ENCODE measurements at regions not wholly inside any gene's neighbourhood (a gene's known extent, or its start where the extent isn't known, plus 50 kb on each side); places are given as distances from the start of the nearest gene placed in this dataset.

DNA sequence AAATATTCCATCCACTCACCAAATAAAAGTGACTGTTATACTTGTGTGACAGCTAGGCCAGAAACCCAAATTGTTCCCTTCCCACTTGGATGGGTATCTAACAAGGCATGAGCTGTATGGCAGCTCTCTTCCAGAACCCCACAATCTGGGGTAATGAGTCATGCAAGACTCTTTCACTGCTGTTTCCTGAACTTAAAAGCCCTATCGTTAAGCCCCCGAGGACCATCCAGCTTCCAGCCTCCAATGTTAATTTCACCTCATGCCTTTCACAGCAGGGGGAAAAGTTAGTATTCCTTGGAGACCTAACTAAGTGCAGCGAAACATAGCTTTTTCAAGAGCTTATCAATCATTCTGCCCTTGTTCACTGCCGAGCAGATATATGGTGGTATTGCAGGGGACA, 368.6 kb upstream of the HSFY2 start:
- DNase-seq (ENCODE audit: low spot score) = no peak

DNA sequence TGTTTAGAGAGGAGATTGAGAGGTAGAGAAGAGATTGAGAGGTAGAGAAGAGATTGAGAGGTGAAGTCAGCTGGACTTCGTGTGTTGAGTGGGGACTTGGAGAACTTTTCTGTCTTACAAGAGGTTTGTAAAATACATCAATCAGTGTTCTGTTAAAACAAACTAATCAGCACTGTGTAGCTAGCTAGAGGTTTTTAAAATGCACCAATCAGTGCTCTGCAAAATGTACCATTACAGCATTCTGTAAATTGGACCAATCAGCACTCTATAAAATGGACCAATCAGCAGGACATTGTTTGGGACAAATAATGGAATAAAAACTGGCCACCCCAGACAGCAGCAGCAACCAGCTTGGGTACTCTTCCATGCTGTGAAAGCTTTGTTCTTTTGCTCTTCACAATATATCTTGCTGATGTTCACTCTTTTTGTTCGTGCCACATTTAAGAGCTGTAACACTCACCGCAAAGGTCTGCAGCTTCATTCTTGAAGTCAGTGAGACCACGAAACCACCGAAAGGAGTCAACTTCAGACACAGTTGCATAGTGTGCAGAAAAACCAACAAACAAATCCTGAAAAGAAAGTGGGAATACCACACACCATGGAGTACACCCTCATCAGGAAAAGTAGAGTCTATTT, 366.9 kb upstream of the HSFY2 start:
- no peak for DNase-seq (ENCODE audit: low spot score)

DNA sequence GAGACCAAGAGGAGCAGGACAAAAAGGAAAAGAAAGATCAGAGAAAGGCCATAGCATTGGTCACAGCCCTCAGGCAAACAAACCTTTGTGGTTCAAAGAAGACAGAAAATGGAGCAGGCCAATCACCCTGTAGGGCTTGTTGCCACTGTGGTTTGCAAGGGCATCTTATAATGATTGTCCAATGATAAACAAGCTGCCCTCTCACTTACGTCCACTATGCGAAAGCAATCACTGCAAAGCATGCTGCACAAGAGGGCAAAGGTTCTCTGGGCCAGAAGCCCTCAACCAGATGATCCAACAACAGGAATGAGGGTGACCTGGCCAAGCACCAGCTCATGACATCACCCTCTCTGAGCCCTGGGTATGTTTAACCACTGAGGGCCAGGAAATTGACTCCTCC, 360.9 kb upstream of the HSFY2 start:
- no peak for DNase-seq (ENCODE audit: low spot score)

DNA sequence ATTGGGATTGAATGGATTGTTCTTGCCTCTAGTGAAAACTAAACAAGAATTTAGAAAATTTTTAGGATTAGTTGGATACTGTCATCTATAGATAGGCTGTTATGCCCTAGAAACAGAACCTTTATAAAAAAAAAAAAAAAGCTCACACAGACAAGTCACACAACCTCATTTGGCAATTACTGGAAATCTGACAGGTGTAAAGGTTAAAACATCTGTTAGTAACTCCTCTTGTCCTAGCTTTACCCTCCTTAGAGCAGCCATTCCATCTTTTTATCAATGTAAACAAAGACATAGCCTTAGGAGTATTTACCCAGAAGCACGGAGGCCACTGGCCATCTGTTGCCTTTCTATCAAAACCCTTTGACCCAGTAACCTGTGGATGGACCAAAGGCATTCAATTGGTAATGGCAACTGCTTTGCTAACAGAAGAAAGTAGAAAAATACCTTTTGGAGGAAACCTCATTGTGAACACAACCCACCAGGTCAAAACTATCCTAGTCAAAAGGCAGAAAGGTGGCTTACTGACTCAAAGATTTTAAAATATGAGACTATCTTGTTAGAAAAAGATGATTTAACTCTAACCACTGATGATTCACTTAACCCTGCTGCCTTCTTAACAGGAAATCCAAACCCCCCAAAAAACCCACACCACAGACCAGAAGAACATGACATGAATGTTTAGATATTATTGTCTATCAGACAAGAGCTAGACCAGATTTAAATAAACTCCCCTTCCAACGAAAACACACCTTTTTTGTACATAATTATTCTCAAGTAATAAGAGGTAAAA, 357.2 kb upstream of the HSFY2 start:
- DNase-seq (ENCODE audit: low spot score) = no peak

DNA sequence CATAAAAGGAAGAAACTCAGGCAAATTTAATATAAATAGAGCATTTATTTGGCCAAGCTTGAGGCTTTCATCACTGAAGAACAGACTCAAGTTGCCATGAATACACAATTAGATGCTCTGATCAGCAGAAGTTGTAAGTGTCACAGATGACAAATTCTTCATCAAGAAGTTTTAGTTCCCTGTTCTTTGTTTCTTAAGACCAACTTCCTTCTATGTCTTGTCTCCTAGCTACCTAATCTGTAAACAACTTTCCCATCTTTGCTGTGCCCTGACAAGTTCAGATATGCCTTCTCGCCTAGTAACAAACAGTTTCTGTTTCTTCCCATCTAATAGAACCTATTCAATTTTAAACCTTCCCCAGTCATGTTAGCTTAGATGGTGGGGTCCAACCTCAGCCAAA, 353.4 kb upstream of the HSFY2 start:
- DNase-seq (ENCODE audit: low spot score) = no peak

DNA sequence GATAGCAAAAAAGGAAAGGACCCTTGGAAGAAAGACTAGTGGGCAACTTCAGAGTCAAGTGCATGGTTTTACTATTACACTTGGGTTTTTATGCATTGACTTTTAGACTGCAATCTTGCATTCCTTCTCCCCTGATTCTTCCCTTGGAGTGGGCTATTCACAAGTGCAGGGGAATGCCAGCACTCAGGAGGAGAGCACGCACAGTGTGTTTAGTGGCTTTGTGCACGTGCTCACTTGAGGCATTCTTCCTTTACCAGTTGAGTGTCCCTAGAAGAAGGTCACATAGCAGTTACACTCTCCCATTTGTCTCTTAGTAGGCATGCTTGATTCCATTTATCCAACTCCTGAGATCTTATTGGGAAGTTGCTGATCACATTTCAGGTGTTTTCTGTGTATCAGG, 351.1 kb upstream of the HSFY2 start:
- DNase-seq (ENCODE audit: low spot score) = no peak

DNA sequence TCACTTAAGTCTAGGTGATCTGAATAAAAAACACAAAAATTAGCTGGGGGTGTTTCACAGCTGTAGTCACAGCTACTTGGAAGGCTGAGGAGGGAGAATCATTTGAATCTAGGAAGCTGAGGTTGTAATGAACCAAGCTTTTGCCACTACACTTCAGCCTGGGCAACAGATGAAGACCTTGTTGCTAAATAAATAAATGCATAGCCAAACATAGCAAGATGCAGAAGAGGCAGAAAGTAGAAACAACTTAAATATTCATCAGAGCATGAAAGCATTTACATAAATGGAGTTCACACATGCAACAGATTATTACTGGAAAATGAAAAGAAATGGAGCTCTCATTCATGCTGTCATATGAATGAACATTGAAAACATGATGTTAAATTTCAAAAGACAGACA, 348.9 kb upstream of the HSFY2 start:
- no peak for DNase-seq (ENCODE audit: low spot score)

DNA sequence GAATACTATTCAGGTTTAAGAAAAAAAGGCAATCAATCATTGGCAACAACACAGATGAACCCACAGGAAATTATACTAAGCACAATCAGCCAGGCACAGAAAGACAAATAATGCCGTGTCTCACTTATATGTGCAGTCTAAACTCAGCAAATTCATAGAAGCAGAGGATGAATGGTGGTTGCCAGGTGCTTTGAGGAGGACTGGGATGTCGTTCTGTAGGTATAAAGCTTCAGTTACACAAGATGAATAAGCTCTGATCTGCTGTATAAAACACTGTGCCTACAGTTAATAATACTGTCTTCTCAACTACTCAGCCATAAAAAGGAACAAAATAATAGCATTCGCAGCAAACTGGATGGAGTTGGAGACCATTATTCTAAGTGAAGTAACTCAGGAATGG, 324.8 kb upstream of the HSFY2 start:
- DNase-seq (ENCODE audit: low spot score) = no peak

DNA sequence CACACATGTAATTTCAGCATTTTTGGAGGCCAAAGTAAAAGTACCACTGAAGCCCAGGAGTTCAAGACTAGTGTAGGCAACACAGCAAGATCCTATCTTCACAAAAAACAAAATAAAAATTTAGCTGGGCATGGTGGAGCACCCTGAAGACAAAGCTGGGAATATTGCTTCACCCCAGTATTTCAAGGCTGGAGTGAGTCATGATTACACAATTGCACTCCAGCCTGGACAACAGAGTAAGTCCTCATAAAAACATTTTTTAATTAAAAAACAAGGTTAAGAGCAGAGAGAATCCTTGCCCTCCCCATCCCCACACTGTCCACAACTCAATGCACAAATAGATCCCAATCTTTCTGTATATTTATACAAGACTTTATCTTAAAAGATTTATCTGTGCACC, 321.9 kb upstream of the HSFY2 start:
- DNase-seq (ENCODE audit: low spot score) = no peak

DNA sequence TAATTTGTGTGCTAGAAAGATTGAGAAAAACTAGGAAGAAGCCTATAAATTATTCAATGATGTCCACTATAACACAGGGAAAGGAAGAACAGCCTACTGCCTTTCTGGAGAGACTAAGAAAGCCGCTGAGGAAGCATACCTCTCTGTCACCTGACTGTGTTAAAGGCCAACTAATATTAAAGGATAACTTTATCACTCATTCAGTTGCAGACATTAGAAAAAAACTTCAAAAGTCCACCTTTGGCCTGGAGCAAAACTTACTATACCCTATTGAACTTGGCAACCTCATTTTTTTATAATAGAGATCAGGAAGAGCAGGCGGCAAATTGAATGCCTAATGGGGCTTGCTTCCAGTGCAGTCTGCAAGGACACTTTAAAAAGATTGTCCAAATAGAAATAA, 309.5 kb upstream of the HSFY2 start:
- DNase-seq (ENCODE audit: low spot score) = no peak

DNA sequence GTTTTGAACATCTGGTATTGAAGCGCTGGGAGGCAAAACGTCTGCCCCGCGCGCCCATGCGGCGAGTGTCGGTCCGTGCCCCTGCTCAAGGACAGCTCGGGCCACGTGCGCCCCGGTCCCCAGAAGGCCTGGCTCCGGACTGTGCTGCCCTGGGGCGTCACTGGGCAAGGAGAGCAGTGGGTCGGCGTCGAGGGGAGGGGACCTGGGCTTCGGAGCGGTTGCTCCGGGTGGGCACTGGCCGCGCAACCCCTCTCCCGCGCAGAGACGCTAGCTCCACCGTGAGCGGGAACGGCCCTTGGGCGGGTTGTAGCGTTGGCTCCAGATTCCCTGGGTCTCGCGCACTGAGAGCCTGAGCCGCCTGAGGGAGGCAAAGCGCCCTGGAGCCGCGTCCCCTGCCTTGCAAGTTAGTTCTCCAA, 304.2 kb upstream of the HSFY2 start:
- peak; percentile 12 for DNase-seq (ENCODE audit: low spot score)

DNA sequence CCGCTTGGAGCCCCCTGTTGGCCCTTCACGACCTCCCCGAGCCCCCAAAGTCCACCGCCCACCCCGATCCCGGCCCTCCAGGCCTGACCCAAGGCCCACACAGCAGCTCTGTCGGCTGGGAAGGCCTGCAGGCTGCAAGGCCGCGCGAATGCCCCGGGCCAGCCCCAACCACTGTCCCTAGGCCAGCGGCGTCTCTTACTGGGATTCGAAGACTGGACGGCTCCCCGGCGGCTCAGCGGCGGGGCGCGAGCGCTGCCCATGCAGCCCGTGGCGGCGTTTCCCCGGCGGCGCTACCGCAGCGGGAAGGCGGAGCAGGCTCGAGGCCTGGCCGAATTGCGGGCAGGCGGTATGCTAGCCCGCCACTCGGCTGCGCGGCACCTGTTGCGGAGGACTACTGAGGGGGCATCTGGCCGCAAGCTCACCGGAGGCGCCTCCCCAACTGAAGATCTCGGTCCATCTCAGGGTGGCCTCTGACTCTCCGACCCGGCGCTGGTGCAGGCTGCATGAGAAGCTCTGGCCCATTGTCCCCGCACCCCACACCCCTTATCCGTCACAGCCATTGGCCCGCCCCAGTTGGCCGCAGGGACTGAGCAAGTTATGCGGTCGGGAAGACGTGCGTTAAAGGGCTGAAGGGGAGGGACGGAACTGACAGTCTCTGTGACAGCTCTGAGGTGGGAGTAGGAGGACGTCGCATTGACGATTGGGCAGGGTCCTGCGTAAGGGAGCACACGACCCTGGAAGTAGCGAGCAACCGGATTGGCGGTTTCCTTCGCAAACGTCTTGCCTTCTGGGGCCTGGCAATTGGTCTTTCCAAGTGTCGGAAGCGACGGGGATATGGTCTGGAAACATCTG, 303.5 kb upstream of the HSFY2 start:
- DNase-seq (ENCODE audit: low spot score) = peak; percentile 58

DNA sequence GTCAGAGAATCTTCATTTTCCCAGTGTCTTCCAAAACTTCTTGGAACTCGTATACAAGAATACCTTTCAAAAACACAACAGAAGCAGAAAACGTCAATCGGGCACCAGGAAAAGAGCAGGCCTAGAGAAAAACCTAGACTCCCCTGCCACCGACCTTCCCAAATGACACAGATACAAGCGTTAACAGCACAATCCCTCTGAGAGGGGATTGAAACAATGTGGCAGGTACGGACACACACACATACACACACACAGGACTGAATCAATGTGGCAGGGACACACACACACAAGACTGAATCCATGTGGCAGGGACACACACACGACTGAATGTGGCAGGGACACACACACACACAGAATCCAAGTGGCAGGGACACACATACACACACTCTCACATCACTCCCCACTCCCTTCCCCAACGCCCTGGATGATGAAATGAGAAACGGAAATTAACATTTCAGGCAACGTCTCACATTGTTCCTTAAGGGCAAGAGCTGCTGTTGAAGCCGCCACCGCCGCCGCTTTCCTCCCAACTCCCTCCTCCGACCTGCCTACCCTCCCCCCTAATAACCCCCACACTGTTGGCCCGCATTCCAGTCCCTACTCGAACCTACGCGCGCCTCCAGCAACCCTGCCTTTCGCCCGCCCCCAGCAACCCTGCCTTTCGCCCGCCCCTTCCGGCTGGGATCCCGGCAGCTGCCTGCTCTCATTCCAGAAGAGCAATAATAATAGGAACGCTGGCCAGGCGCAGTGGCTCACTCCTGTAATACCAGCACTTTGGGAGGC, 302.1 kb upstream of the HSFY2 start:
- peak; percentile 42 for DNase-seq (ENCODE audit: low spot score)

DNA sequence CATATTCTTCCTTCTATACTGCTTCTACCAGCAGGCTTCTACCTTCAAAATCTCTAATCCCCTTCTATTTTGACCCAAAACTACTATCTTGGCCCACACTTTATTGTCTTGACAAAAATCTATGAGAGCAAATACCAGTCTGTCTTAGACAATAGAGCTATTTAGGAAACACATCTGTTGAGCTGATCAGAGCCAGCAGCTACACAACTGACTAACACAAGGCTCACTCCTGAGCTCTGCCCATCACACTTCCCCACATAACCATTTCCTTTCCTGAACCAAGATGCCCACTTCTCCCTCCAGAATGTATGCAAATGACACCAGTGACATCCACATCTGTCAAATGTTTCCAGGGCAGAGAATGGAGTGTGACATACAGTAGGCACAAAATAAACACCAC, 293.9 kb upstream of the HSFY2 start:
- peak; percentile 30 for DNase-seq (ENCODE audit: low spot score)

DNA sequence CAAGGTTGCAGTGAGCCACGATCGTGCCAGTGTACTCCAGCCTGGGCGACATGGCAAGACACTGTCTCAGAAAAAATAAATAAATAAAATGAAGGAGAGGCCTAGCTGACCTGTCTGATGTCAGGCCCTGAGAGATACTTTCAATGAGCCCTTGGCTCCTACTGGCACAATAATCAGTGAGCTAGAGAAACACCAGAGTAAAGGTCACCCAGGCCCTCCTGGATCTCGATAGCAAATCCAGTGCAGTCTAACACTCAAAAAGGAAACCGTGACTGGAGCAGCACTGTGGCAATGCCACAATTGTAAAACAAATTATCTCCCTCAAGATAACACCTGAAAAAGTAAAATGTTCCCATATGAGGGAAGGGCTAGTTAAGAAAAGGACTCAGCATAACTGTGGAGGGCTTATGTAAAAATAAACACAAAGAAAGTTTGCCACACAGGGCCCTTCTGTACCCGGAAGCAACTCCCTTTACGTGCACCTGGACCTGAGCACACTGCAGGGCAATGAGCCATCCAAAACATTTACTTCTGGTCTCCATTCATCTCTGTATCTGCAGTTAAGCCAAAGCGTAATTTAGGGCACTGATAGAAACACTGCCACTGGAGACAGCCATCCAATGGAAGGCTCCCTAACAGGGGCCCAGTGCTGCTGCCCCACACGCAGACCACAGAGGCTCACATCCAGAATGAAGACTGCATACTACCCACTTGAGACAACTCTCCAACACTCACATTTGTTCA, 293.1 kb upstream of the HSFY2 start:
- DNase-seq (ENCODE audit: low spot score) = no peak

DNA sequence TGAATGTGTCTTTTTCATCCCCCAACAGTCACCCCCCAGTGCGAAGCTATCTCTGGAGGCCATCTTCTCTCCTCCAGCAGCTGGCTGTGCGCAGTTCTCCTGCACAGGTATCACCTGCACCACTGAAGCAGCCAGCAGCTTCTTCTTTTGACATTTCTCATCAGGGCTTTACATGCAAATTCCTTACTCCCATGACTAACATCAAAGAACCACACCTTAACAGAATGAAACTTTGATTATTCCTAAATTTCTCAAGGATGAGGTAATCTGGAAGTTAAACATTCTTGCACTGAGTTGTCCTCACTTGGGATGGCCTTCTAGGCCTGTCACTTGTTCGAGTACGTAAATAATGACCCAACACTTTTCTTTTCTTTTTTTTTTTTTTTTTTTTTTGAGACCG, 291.6 kb upstream of the HSFY2 start:
- no peak for DNase-seq (ENCODE audit: low spot score)

DNA sequence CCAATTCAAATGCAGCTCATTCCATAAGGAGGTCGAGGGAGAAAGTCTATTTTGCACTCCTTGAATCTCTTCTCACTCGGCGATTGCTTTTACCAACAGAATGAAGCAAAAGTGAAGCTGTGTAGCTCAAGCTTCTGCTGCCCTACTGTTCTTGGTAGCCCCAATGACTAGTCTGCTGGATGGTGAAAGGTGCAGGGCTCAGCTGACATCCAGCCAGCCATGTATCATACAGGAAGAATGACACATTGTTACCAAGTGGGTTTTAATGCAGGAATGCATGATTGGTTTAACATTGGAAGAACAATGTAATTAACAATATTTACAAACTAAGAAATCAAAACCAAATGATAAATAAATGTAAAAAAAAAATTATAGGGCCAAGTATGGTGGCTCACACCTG, 286.2 kb upstream of the HSFY2 start:
- DNase-seq (ENCODE audit: low spot score) = no peak

DNA sequence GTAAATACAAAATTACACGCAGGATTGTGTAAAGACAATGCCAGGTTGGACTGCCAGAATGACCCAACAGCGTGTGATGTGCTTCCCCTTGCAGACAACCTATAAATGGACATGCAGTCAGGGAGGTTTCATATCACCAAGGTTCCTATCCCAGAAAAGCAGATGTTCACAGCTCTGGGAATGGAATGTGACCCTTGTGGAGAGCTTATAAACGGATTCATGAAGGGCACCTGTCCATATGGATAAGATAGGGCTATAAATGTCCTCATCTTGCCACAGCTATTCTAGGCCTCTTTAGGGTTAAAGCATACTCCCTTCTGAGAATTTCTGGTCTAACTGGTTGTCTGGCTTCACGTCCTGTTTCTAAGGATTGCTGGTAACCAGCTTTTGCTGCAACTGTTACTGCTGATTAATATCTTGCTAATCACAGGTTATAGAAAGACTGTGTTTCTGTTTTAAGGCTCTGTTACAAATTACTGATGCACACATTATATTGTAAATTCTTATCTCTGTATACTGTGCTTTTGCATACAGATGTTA, 285.4 kb upstream of the HSFY2 start:
- DNase-seq (ENCODE audit: low spot score) = no peak

DNA sequence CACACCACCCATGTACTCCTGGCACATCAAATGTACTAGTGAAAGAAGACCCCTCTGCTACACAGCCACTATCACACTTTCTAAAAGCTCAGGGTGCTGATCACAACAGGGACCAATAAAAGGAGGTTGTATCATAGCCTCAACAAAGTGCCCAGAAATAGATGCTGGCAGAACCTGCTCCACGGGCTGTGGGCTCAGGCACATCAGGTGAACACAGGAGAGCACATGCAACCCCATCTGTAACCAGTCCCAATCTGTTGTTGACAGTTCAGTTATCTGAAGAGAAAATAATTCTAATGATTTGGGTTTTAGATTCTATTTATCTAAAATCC, 282.6 kb upstream of the HSFY2 start:
- no peak for DNase-seq (ENCODE audit: low spot score)

DNA sequence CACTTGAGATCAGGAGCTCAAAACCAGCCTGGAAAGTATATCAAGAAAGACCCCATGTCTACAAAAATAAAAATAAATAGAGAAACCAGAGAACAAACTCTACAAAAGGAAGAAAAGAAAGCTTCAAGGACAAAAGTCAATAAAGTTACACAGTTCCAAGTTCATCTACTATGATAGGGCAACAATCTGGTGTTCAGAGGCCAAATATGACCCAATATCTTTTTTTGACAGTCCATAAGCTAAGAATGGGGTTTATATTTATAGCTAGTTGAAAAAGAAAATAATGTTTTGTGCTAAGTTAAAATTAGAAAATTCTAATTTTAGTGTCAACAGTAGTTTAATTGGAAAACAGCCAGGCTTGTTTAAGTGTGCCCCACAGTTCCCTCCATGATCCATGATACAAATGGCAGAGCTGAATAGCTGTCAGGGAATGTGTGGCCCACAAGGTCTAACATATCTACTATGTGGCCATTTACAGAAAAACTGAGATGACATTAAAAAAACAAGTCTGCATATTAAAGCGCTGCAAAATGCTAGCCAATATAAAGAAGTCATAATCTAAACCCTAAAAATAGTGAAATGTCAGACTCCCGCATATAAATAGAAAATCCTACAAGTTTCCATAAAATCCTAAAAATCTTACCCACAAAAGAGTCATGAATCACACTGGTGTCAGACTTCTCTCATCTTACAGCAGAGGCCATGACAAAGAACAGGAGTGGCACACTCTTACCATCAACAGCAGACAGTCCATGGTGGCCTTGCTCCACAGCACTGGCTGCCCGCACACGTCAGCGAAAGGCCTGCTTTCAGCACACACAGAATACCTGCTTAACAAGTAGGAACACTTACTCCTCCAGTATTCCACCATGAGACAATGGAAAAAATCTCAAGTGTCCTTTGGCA, 281.9 kb upstream of the HSFY2 start:
- DNase-seq (ENCODE audit: low spot score) = no peak

Data from pons (tissue), 1 donor.